Peyer's patch (tissue), 4 donors: ENCODE measurements at regions not wholly inside any gene's neighbourhood (a gene's known extent, or its start where the extent isn't known, plus 50 kb on each side); places are given as distances from the start of the nearest gene placed in this dataset.

ENCODE experiments used
- DNase-seq, 3 donors: peaks; one replicate each; pipeline ENCODE4 v3.0.0-alpha.2; 2017 to 2019
- H3K27ac ChIP-seq, 4 donors: fragments of 200-600 bp; sonication (generic); one replicate each; pipeline ENCODE4 v1.5.1; 2016 to 2019
- H3K27me3 ChIP-seq, 2 donors: fragments of 200-600 bp; sonication (generic); one replicate each; pipeline ENCODE4 v1.5.1; 2019
- H3K36me3 ChIP-seq, 3 donors: fragments of 200-600 bp; sonication (generic); one replicate each; pipeline ENCODE4 v1.5.1; 2016 to 2019
- H3K4me1 ChIP-seq, 4 donors: fragments of 200-600 bp; sonication (generic); one replicate each; pipeline ENCODE4 v1.5.1; 2016 to 2019
- H3K4me3 ChIP-seq, 4 donors: fragments of 200-600 bp; sonication (generic); 1 replicate in 3 of 4; 2 replicates in 1 of 4; pipeline ENCODE4 v1.5.1; 2016 to 2019; ENCODE audit warnings: mild to moderate bottlenecking in 1 of 4
- H3K9me3 ChIP-seq, 4 donors: fragments of 200-600 bp; sonication (generic); one replicate each; pipeline ENCODE4 v1.5.1; 2016 to 2019; ENCODE audit warnings: mild to moderate bottlenecking in 1 of 4
- POLR2A ChIP-seq, 2 donors: fragments of 450-650 bp; IDR thresholded peaks; one replicate each; pipeline ENCODE4 v1.5.1; 2017; ENCODE audit warnings: antibody characterized with exemption in 2 of 2, mild to moderate bottlenecking in 2 of 2, moderate library complexity in 2 of 2
- TF ChIP-seq, protein P1 (sequence below), 6 experiments: fragments of 450-650 bp in 4 of 6; fragments of 200-600 bp in 2 of 6; sonication (generic) in 1 of 6; IDR thresholded peaks; one replicate each; pipeline ENCODE4 v1.5.1; 2017 to 2019; ENCODE audit warnings: antibody characterized with exemption in 6 of 6, mild to moderate bottlenecking in 3 of 6, moderate library complexity in 1 of 6

- H3K9me3 ChIP-seq: no peaks in the 10 kb centered on the region
- no peak for DNase-seq
- no peaks in the 10 kb centered on the region for H3K4me1 ChIP-seq
- H3K27me3 ChIP-seq: no peaks in the 10 kb centered on the region
- no peaks in the 10 kb centered on the region for H3K36me3 ChIP-seq
- no peak overlapping the region for H3K27ac ChIP-seq
- no peak overlapping the region for H3K4me3 ChIP-seq
- TF ChIP-seq, protein P1, sequence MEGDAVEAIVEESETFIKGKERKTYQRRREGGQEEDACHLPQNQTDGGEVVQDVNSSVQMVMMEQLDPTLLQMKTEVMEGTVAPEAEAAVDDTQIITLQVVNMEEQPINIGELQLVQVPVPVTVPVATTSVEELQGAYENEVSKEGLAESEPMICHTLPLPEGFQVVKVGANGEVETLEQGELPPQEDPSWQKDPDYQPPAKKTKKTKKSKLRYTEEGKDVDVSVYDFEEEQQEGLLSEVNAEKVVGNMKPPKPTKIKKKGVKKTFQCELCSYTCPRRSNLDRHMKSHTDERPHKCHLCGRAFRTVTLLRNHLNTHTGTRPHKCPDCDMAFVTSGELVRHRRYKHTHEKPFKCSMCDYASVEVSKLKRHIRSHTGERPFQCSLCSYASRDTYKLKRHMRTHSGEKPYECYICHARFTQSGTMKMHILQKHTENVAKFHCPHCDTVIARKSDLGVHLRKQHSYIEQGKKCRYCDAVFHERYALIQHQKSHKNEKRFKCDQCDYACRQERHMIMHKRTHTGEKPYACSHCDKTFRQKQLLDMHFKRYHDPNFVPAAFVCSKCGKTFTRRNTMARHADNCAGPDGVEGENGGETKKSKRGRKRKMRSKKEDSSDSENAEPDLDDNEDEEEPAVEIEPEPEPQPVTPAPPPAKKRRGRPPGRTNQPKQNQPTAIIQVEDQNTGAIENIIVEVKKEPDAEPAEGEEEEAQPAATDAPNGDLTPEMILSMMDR (IDR thresholded peaks at IDR 0.05): no peak
- TF ChIP-seq POLR2A (IDR thresholded peaks at IDR 0.05): no peak
These were observed 90.0 kb upstream of the GULP1 start for GRCh38 chr2:188201639-188202038.

DNA sequence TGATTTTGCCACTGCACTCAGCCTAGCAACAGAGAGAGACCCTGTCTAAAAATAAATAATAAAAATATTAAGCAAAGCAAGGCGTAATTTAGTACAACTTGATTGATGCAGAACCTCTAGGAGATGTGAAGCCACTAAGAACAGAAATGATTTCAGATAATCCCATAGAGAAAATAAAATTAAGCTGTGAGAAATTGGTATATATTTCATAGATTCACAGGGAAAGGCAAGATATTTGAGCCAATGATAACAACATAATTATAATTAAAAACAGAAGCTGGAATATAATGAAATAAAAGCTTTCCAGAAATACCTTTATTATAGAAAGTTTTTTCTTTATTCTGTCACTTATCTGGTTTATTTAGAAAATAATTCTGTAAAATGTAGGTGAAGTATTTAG lies 88.9 kb upstream of the GULP1 start:
- Histone ChIP-seq H3K36me3 (no peaks in the 10 kb centered on the region), H3K4me1 (no peaks in the 10 kb centered on the region), H3K27me3 (no peaks in the 10 kb centered on the region), H3K27ac (no peak overlapping the region), H3K9me3 (no peaks in the 10 kb centered on the region), H3K4me3 (no peak overlapping the region)
- no peak for TF ChIP-seq POLR2A (IDR thresholded peaks at IDR 0.05)
- TF ChIP-seq, protein P1 (IDR thresholded peaks at IDR 0.05): no peak
- DNase-seq: no peak

- H3K36me3 ChIP-seq: no peaks in the 10 kb centered on the region
- no peak for DNase-seq
- no peaks in the 10 kb centered on the region for H3K27me3 ChIP-seq
- H3K4me1 ChIP-seq: no peaks in the 10 kb centered on the region
- no peak overlapping the region for H3K4me3 ChIP-seq
- H3K9me3 ChIP-seq: no peaks in the 10 kb centered on the region
- TF ChIP-seq, protein P1 (IDR thresholded peaks at IDR 0.05): no peak
- no peak for TF ChIP-seq POLR2A (IDR thresholded peaks at IDR 0.05)
- no peak overlapping the region for H3K27ac ChIP-seq
These were observed 87.9 kb upstream of the GULP1 start for GRCh38 chr2:188203776-188204175.

- no peak for TF ChIP-seq POLR2A (IDR thresholded peaks at IDR 0.05)
- TF ChIP-seq, protein P1 (IDR thresholded peaks at IDR 0.05): no peak
These were observed 86.8 kb upstream of the GULP1 start for GRCh38 chr2:188204824-188205223.

GRCh38 chr2:188207554-188207953 lies 84.1 kb upstream of the GULP1 start:
- TF ChIP-seq, protein P1 (IDR thresholded peaks at IDR 0.05): no peak
- no peaks in the 10 kb centered on the region for H3K9me3 ChIP-seq
- H3K27me3 ChIP-seq: no peaks in the 10 kb centered on the region
- H3K4me1 ChIP-seq: no peaks in the 10 kb centered on the region
- no peak overlapping the region for H3K27ac ChIP-seq
- DNase-seq: no peak
- no peak overlapping the region for H3K4me3 ChIP-seq
- no peaks in the 10 kb centered on the region for H3K36me3 ChIP-seq

More at GRCh38 chr2:188204824-188205223, 86.8 kb upstream of the GULP1 start:
- no peaks in the 10 kb centered on the region for H3K27me3 ChIP-seq
- H3K4me3 ChIP-seq: no peak overlapping the region
- H3K27ac ChIP-seq: no peak overlapping the region
- no peaks in the 10 kb centered on the region for H3K36me3 ChIP-seq
- H3K4me1 ChIP-seq: no peaks in the 10 kb centered on the region
- no peak for DNase-seq
- no peaks in the 10 kb centered on the region for H3K9me3 ChIP-seq

GRCh38 chr2:188209218-188209617 lies 82.5 kb upstream of the GULP1 start:
- no peak for TF ChIP-seq POLR2A (IDR thresholded peaks at IDR 0.05)
- Histone ChIP-seq H3K4me3 (no peak overlapping the region), H3K36me3 (no peaks in the 10 kb centered on the region), H3K27ac (no peak overlapping the region), H3K9me3 (no peaks in the 10 kb centered on the region), H3K27me3 (no peaks in the 10 kb centered on the region), H3K4me1 (no peaks in the 10 kb centered on the region)
- no peak for DNase-seq
